ENCODE measurements at regions not wholly inside any gene's neighbourhood (a gene's known extent, or its start where the extent isn't known, plus 50 kb on each side); places are given as distances from the start of the nearest gene placed in this dataset.

DNA sequence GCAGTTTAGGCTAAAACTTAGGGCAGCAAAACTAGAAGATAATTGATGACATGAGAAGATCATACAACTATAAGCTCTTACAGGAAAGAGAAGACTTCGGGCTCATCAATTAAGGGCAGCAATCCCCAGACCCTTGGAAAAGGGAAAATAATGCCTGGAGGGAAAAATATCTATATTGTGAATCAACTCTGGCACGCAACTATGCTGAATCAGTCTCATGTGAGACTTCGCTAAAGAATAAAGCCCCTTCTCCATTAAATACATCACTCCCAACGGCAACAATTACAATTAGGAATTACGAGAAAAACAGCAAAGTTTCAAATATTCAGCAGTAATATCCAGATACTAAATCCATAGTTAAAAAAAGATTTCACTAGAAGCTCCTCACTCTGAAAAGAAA, 2016.8 kb upstream of the IGFBP7 start:
- Histone ChIP-seq H3K9ac (ENCODE audit: low read depth in 1 of 2, low read length in 2 of 2) (no peak overlapping the region), H3K9me3 (ENCODE audit: control insufficient read depth in 2 of 2, low read length in 2 of 2) (no peaks in the 10 kb centered on the region), H3K36me3 (ENCODE audit: control insufficient read depth in 2 of 2, insufficient read depth in 2 of 2, low read length in 2 of 2) (no peaks in the 10 kb centered on the region), H3K4me3 (ENCODE audit: low read length in 2 of 2) (no peak overlapping the region), H3K4me1 (ENCODE audit: control insufficient read depth in 2 of 2, insufficient read depth in 2 of 2, low read length in 2 of 2) (no peaks in the 10 kb centered on the region), H3K27me3 (ENCODE audit: control insufficient read depth in 2 of 2, insufficient read depth in 2 of 2, low read length in 2 of 2) (no peaks in the 10 kb centered on the region), H3K27ac (ENCODE audit: low read depth in 2 of 2, low read length in 2 of 2) (no peak overlapping the region)

GRCh38 chr4:59127743-59128142, 2017.6 kb upstream of the IGFBP7 start:
- Histone ChIP-seq H3K36me3 (ENCODE audit: control insufficient read depth in 2 of 2, insufficient read depth in 2 of 2, low read length in 2 of 2) (no peaks in the 10 kb centered on the region), H3K9me3 (ENCODE audit: control insufficient read depth in 2 of 2, low read length in 2 of 2) (no peaks in the 10 kb centered on the region), H3K4me3 (ENCODE audit: low read length in 2 of 2) (no peak overlapping the region), H3K27me3 (ENCODE audit: control insufficient read depth in 2 of 2, insufficient read depth in 2 of 2, low read length in 2 of 2) (no peaks in the 10 kb centered on the region), H3K4me1 (ENCODE audit: control insufficient read depth in 2 of 2, insufficient read depth in 2 of 2, low read length in 2 of 2) (no peaks in the 10 kb centered on the region), H3K27ac (ENCODE audit: low read depth in 2 of 2, low read length in 2 of 2) (no peak overlapping the region), H3K9ac (ENCODE audit: low read depth in 1 of 2, low read length in 2 of 2) (no peak overlapping the region)

GRCh38 chr4:59135248-59135985, 2025.2 kb upstream of the IGFBP7 start:
- Histone ChIP-seq H3K9ac (ENCODE audit: low read depth in 1 of 2, low read length in 2 of 2) (no peak overlapping the region), H3K4me1 (ENCODE audit: control insufficient read depth in 2 of 2, insufficient read depth in 2 of 2, low read length in 2 of 2) (no peaks in the 10 kb centered on the region), H3K36me3 (ENCODE audit: control insufficient read depth in 2 of 2, insufficient read depth in 2 of 2, low read length in 2 of 2) (no peaks in the 10 kb centered on the region), H3K27ac (ENCODE audit: low read depth in 2 of 2, low read length in 2 of 2) (no peak overlapping the region), H3K9me3 (ENCODE audit: control insufficient read depth in 2 of 2, low read length in 2 of 2) (no peaks in the 10 kb centered on the region), H3K27me3 (ENCODE audit: control insufficient read depth in 2 of 2, insufficient read depth in 2 of 2, low read length in 2 of 2) (no peaks in the 10 kb centered on the region), H3K4me3 (ENCODE audit: low read length in 2 of 2) (no peak overlapping the region)

GRCh38 chr4:59161249-59161648, 2038.9 kb upstream of the ADGRL3 start:
- Histone ChIP-seq H3K4me3 (ENCODE audit: low read length in 2 of 2) (no peak overlapping the region), H3K9me3 (ENCODE audit: control insufficient read depth in 2 of 2, low read length in 2 of 2) (peaks cover 0 to 3% of the 10 kb centered on the region in 2 donors), H3K27me3 (ENCODE audit: control insufficient read depth in 2 of 2, insufficient read depth in 2 of 2, low read length in 2 of 2) (no peaks in the 10 kb centered on the region), H3K36me3 (ENCODE audit: control insufficient read depth in 2 of 2, insufficient read depth in 2 of 2, low read length in 2 of 2) (no peaks in the 10 kb centered on the region), H3K4me1 (ENCODE audit: control insufficient read depth in 2 of 2, insufficient read depth in 2 of 2, low read length in 2 of 2) (no peaks in the 10 kb centered on the region), H3K9ac (ENCODE audit: low read depth in 1 of 2, low read length in 2 of 2) (no peak overlapping the region), H3K27ac (ENCODE audit: low read depth in 2 of 2, low read length in 2 of 2) (no peak overlapping the region)

- no peaks in the 10 kb centered on the region for H3K4me1 ChIP-seq (ENCODE audit: control insufficient read depth in 2 of 2, insufficient read depth in 2 of 2, low read length in 2 of 2)
- H3K9ac ChIP-seq (ENCODE audit: low read depth in 1 of 2, low read length in 2 of 2), result no peak overlapping the region
- no peaks in the 10 kb centered on the region for H3K36me3 ChIP-seq (ENCODE audit: control insufficient read depth in 2 of 2, insufficient read depth in 2 of 2, low read length in 2 of 2)
- no peak overlapping the region for H3K4me3 ChIP-seq (ENCODE audit: low read length in 2 of 2)
- no peaks in the 10 kb centered on the region for H3K9me3 ChIP-seq (ENCODE audit: control insufficient read depth in 2 of 2, low read length in 2 of 2)
- no peak overlapping the region for H3K27ac ChIP-seq (ENCODE audit: low read depth in 2 of 2, low read length in 2 of 2)
- no peaks in the 10 kb centered on the region for H3K27me3 ChIP-seq (ENCODE audit: control insufficient read depth in 2 of 2, insufficient read depth in 2 of 2, low read length in 2 of 2)
These were observed 2024.5 kb upstream of the ADGRL3 start for GRCh38 chr4:59175617-59176016.

GRCh38 chr4:59179372-59179771, 2020.8 kb upstream of the ADGRL3 start:
- H3K27me3 ChIP-seq (ENCODE audit: control insufficient read depth in 2 of 2, insufficient read depth in 2 of 2, low read length in 2 of 2), result no peaks in the 10 kb centered on the region
- no peak overlapping the region for H3K4me3 ChIP-seq (ENCODE audit: low read length in 2 of 2)
- H3K4me1 ChIP-seq (ENCODE audit: control insufficient read depth in 2 of 2, insufficient read depth in 2 of 2, low read length in 2 of 2), result no peaks in the 10 kb centered on the region
- H3K9me3 ChIP-seq (ENCODE audit: control insufficient read depth in 2 of 2, low read length in 2 of 2), result no peaks in the 10 kb centered on the region
- no peaks in the 10 kb centered on the region for H3K36me3 ChIP-seq (ENCODE audit: control insufficient read depth in 2 of 2, insufficient read depth in 2 of 2, low read length in 2 of 2)
- no peak overlapping the region for H3K27ac ChIP-seq (ENCODE audit: low read depth in 2 of 2, low read length in 2 of 2)
- H3K9ac ChIP-seq (ENCODE audit: low read depth in 1 of 2, low read length in 2 of 2), result no peak overlapping the region

DNA sequence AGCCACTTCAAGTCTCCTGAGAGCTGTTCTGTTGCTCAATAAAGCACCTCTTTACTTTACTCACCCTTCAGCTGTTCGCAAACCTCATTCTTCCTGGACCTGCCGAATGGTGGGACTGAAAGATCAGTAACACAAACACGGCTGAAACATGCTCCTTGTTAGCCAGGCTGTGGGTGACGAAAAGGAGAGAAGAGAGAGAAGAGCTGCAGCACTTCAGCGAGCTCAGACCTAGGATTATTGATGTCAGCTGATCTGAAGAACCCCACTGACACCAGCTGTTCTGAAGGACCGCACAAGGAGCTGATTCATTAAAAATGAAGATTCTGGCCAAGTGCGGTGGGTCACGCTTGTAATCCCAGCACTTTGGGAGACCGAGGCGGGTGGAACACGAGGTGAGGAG, 2020.0 kb upstream of the ADGRL3 start:
- Histone ChIP-seq H3K4me3 (ENCODE audit: low read length in 2 of 2) (no peak overlapping the region), H3K9me3 (ENCODE audit: control insufficient read depth in 2 of 2, low read length in 2 of 2) (no peaks in the 10 kb centered on the region), H3K36me3 (ENCODE audit: control insufficient read depth in 2 of 2, insufficient read depth in 2 of 2, low read length in 2 of 2) (no peaks in the 10 kb centered on the region), H3K9ac (ENCODE audit: low read depth in 1 of 2, low read length in 2 of 2) (no peak overlapping the region), H3K4me1 (ENCODE audit: control insufficient read depth in 2 of 2, insufficient read depth in 2 of 2, low read length in 2 of 2) (no peaks in the 10 kb centered on the region), H3K27me3 (ENCODE audit: control insufficient read depth in 2 of 2, insufficient read depth in 2 of 2, low read length in 2 of 2) (no peaks in the 10 kb centered on the region), H3K27ac (ENCODE audit: low read depth in 2 of 2, low read length in 2 of 2) (no peak overlapping the region)

DNA sequence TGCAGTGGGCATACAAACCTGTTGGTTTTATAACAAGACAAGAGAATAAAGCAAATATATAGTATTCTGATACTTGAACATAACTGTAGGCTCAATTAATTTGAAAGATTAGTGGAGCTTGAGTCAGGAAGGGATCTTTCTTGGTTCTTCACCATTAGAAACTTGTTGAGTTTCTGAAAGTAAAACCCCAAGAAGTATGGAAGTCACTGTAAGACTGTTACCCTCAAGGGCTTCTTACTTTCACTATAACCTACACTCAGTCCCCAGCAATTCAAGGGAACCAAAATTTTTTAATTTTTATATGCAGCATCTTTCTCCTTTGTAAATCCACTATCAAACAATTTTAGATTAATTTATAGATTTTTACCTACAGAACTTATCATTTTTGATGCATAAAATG, 2019.2 kb upstream of the ADGRL3 start:
- H3K9me3 ChIP-seq (ENCODE audit: control insufficient read depth in 2 of 2, low read length in 2 of 2), result no peaks in the 10 kb centered on the region
- H3K9ac ChIP-seq (ENCODE audit: low read depth in 1 of 2, low read length in 2 of 2), result no peak overlapping the region
- no peaks in the 10 kb centered on the region for H3K36me3 ChIP-seq (ENCODE audit: control insufficient read depth in 2 of 2, insufficient read depth in 2 of 2, low read length in 2 of 2)
- no peaks in the 10 kb centered on the region for H3K4me1 ChIP-seq (ENCODE audit: control insufficient read depth in 2 of 2, insufficient read depth in 2 of 2, low read length in 2 of 2)
- H3K27me3 ChIP-seq (ENCODE audit: control insufficient read depth in 2 of 2, insufficient read depth in 2 of 2, low read length in 2 of 2), result no peaks in the 10 kb centered on the region
- H3K4me3 ChIP-seq (ENCODE audit: low read length in 2 of 2), result no peak overlapping the region
- H3K27ac ChIP-seq (ENCODE audit: low read depth in 2 of 2, low read length in 2 of 2), result no peak overlapping the region

GRCh38 chr4:59195839-59196238, 2004.3 kb upstream of the ADGRL3 start:
- Histone ChIP-seq H3K4me1 (ENCODE audit: control insufficient read depth in 2 of 2, insufficient read depth in 2 of 2, low read length in 2 of 2) (no peaks in the 10 kb centered on the region), H3K27me3 (ENCODE audit: control insufficient read depth in 2 of 2, insufficient read depth in 2 of 2, low read length in 2 of 2) (no peaks in the 10 kb centered on the region), H3K27ac (ENCODE audit: low read depth in 2 of 2, low read length in 2 of 2) (no peak overlapping the region), H3K4me3 (ENCODE audit: low read length in 2 of 2) (no peak overlapping the region), H3K9ac (ENCODE audit: low read depth in 1 of 2, low read length in 2 of 2) (no peak overlapping the region), H3K9me3 (ENCODE audit: control insufficient read depth in 2 of 2, low read length in 2 of 2) (no peaks in the 10 kb centered on the region), H3K36me3 (ENCODE audit: control insufficient read depth in 2 of 2, insufficient read depth in 2 of 2, low read length in 2 of 2) (no peaks in the 10 kb centered on the region)

- Histone ChIP-seq H3K27me3 (ENCODE audit: control insufficient read depth in 2 of 2, insufficient read depth in 2 of 2, low read length in 2 of 2) (no peaks in the 10 kb centered on the region), H3K4me1 (ENCODE audit: control insufficient read depth in 2 of 2, insufficient read depth in 2 of 2, low read length in 2 of 2) (no peaks in the 10 kb centered on the region), H3K9ac (ENCODE audit: low read depth in 1 of 2, low read length in 2 of 2) (no peak overlapping the region), H3K36me3 (ENCODE audit: control insufficient read depth in 2 of 2, insufficient read depth in 2 of 2, low read length in 2 of 2) (no peaks in the 10 kb centered on the region), H3K9me3 (ENCODE audit: control insufficient read depth in 2 of 2, low read length in 2 of 2) (no peaks in the 10 kb centered on the region), H3K4me3 (ENCODE audit: low read length in 2 of 2) (no peak overlapping the region), H3K27ac (ENCODE audit: low read depth in 2 of 2, low read length in 2 of 2) (no peak overlapping the region)
These were observed 1999.1 kb upstream of the ADGRL3 start for GRCh38 chr4:59200992-59201391.

All from mucosa of rectum (tissue), 2 donors.